CD14-positive monocyte (primary cell): ENCODE measurements at regions not wholly inside any gene's neighbourhood (a gene's known extent, or its start where the extent isn't known, plus 50 kb on each side); places are given as distances from the start of the nearest gene placed in this dataset.

Experiments
- DNase-seq, 3 donors: peaks; one replicate each; pipeline ENCODE4 v3.0.0-alpha.2; 2011 to 2022
- H2AFZ ChIP-seq: 2 replicates; pipeline ENCODE4 v1.6.0; 2012; ENCODE audit warnings: mild to moderate bottlenecking, low read depth, low read length, inconsistent platforms; ENCODE audit not compliant: insufficient read depth, poor library complexity, severe bottlenecking
- H3K27ac ChIP-seq, 2 donors: 1 replicate in 1 of 2; 2 replicates in 1 of 2; pipeline ENCODE4 v1.5.1; 2012 to 2013; ENCODE audit warnings: low read length in 2 of 2, control low read depth in 1 of 2, inconsistent platforms in 1 of 2, low read depth in 1 of 2, mild to moderate bottlenecking in 1 of 2
- H3K27me3 ChIP-seq, 2 donors: one replicate each; pipeline versions ENCODE4 v1.6.0 to v1.6.1; 2011 to 2013; ENCODE audit warnings: low read length in 2 of 2; ENCODE audit not compliant: control insufficient read depth in 2 of 2, insufficient read depth in 2 of 2
- H3K36me3 ChIP-seq, 2 donors: replicated peaks in 1 of 2; 1 replicate in 1 of 2; 2 replicates in 1 of 2; pipeline versions ENCODE4 v1.5.1 to v1.6.1; 2012 to 2013; ENCODE audit warnings: low read length in 2 of 2, control low read depth in 1 of 2, inconsistent platforms in 1 of 2, mild to moderate bottlenecking in 1 of 2; ENCODE audit not compliant: insufficient read depth in 2 of 2, control insufficient read depth in 1 of 2
- H3K4me1 ChIP-seq, 2 donors: 1 replicate in 1 of 2; 2 replicates in 1 of 2; pipeline versions ENCODE4 v1.5.1 to v1.6.1; 2012 to 2013; ENCODE audit warnings: low read length in 2 of 2, control low read depth in 1 of 2, inconsistent platforms in 1 of 2, mild to moderate bottlenecking in 1 of 2, moderate library complexity in 1 of 2; ENCODE audit not compliant: insufficient read depth in 2 of 2, control insufficient read depth in 1 of 2
- H3K4me2 ChIP-seq: replicated peaks from 2 replicates; pipeline ENCODE3; 2012; ENCODE audit warnings: low read length, moderate library complexity, mild to moderate bottlenecking; ENCODE audit not compliant: poor library complexity, severe bottlenecking; ENCODE audit errors: extremely low read depth
- H3K4me3 ChIP-seq, 3 experiments: fragments of 200-600 bp in 1 of 3; sonication (generic) in 1 of 3; replicated peaks in 1 of 3; 1 replicate in 2 of 3; 2 replicates in 1 of 3; pipeline ENCODE4 v1.5.1; 2011 to 2013; ENCODE audit warnings: low read length in 3 of 3, mild to moderate bottlenecking in 3 of 3, control low read depth in 2 of 3, low read depth in 2 of 3, inconsistent platforms in 1 of 3, moderate library complexity in 1 of 3
- H3K79me2 ChIP-seq: 2 replicates; pipeline ENCODE4 v1.6.0; 2012; ENCODE audit warnings: mild to moderate bottlenecking, control low read depth, inconsistent platforms, low read length, moderate library complexity; ENCODE audit not compliant: insufficient read depth
- H3K9ac ChIP-seq: 2 replicates; pipeline ENCODE4 v1.6.0; 2017; ENCODE audit warnings: low read length, mild to moderate bottlenecking; ENCODE audit not compliant: insufficient read depth, poor library complexity, severe bottlenecking
- H3K9me3 ChIP-seq, 2 donors: replicated peaks in 1 of 2; 1 replicate in 1 of 2; 2 replicates in 1 of 2; pipeline versions ENCODE4 v1.5.1 to v1.6.1; 2012 to 2013; ENCODE audit warnings: low read length in 2 of 2, control low read depth in 1 of 2; ENCODE audit not compliant: control insufficient read depth in 1 of 2, insufficient read depth in 1 of 2
- H4K20me1 ChIP-seq: 2 replicates; pipeline ENCODE4 v1.6.0; 2012; ENCODE audit warnings: mild to moderate bottlenecking, low read length, control low read depth, moderate library complexity; ENCODE audit not compliant: insufficient read depth
- H3K27ac Mint-ChIP-seq, 7 donors: one replicate each; pipeline ENCODE4 v1.8.0; 2020; ENCODE audit warnings: mild to moderate bottlenecking in 7 of 7, mixed read lengths in 7 of 7, moderate library complexity in 6 of 7, inconsistent platforms in 2 of 7
- H3K27me3 Mint-ChIP-seq, 3 donors: one replicate each; pipeline ENCODE4 v1.8.0; 2021 to 2022; ENCODE audit warnings: low read depth in 3 of 3, mild to moderate bottlenecking in 3 of 3, mixed read lengths in 3 of 3, moderate library complexity in 3 of 3, inconsistent platforms in 1 of 3
- H3K36me3 Mint-ChIP-seq, 2 donors: one replicate each; pipeline ENCODE4 v1.8.0; 2020; ENCODE audit warnings: mixed read lengths in 2 of 2, inconsistent platforms in 1 of 2, mild to moderate bottlenecking in 1 of 2
- H3K4me1 Mint-ChIP-seq: one replicate; pipeline ENCODE4 v1.8.0; 2020; ENCODE audit warnings: mild to moderate bottlenecking, mixed read lengths
- H3K4me3 Mint-ChIP-seq, 2 donors: one replicate each; pipeline ENCODE4 v1.8.0; 2020; ENCODE audit warnings: mild to moderate bottlenecking in 2 of 2, mixed read lengths in 2 of 2, moderate library complexity in 1 of 2
- H3K9me3 Mint-ChIP-seq, 7 donors: one replicate each; pipeline ENCODE4 v1.8.0; 2020 to 2022; ENCODE audit warnings: mixed read lengths in 7 of 7, mild to moderate bottlenecking in 6 of 7, moderate library complexity in 6 of 7, inconsistent platforms in 2 of 7
- CTCF ChIP-seq: fragments of 200-600 bp; IDR thresholded peaks from one replicate; pipeline ENCODE4 v1.8.0; 2022; ENCODE audit warnings: antibody characterized with exemption, mild to moderate bottlenecking
- WGBS: methylation state at CpG from one replicate; pipeline ENCODE4 v1.1.5; 2013; ENCODE audit warnings: missing lambda C conversion rate; ENCODE audit not compliant: insufficient coverage; 5-methylcytosine and 5-hydroxymethylcytosine counted together
- intact Hi-C, 2 donors: fragments of 100-400 bp; cut with micrococcal nuclease; formaldehyde crosslinking; loops; one replicate each; pipeline versions ENCODE4 v1.15.0 to v1.15.1; 2023

- H2AFZ ChIP-seq = peak overlapping the region; percentile 43
- H3K4me3 ChIP-seq = peak overlapping the region in 1 of 3 experiments; percentile 33
- TF ChIP-seq CTCF = no peak
- no peak overlapping the region for H3K9ac ChIP-seq
- Mint-ChIP-seq H3K4me3 (peak overlapping the region; percentile 55 to 84), H3K9me3 (no peaks in the 10 kb centered on the region), H3K36me3 (no peaks in the 10 kb centered on the region), H3K27ac (no peak overlapping the region), H3K27me3 (peaks cover 0 to 12% (median 4%) of the 10 kb centered on the region in 3 donors), H3K4me1 (peaks cover 12% of the 10 kb centered on the region)
- intact Hi-C loops = no loop called here
- no peak for DNase-seq
- 55% methylated on average over 2 of the region's 5 CpGs for WGBS
- H3K27me3 ChIP-seq = no peaks in the 10 kb centered on the region
- H3K27ac ChIP-seq = no peak overlapping the region
- H3K4me2 ChIP-seq = peak overlapping the region; percentile 40
- no peaks in the 10 kb centered on the region for H3K4me1 ChIP-seq
- no peaks in the 10 kb centered on the region for H3K9me3 ChIP-seq
- H3K79me2 ChIP-seq = no peaks in the 10 kb centered on the region
- H4K20me1 ChIP-seq = no peaks in the 10 kb centered on the region
- no peaks in the 10 kb centered on the region for H3K36me3 ChIP-seq
Observed at GRCh38 chr5:125200866-125201373, 454.5 kb upstream of the ZNF608 start.

GRCh38 chr5:125201446-125202052 is 455.1 kb upstream of the ZNF608 start:
- H3K4me3 ChIP-seq = no peak overlapping the region
- Mint-ChIP-seq H3K4me3 (peak overlapping the region in 1 of 2 donors; percentile 84), H3K9me3 (no peaks in the 10 kb centered on the region), H3K36me3 (no peaks in the 10 kb centered on the region), H3K27me3 (peaks cover 0 to 12% (median 1%) of the 10 kb centered on the region in 3 donors), H3K4me1 (peaks cover 12% of the 10 kb centered on the region), H3K27ac (no peak overlapping the region)
- no peak overlapping the region for H3K9ac ChIP-seq
- no peaks in the 10 kb centered on the region for H3K27me3 ChIP-seq
- no peaks in the 10 kb centered on the region for H3K36me3 ChIP-seq
- intact Hi-C loops = no loop called here
- DNase-seq = no peak
- H3K79me2 ChIP-seq = no peaks in the 10 kb centered on the region
- TF ChIP-seq CTCF = no peak
- no peaks in the 10 kb centered on the region for H3K9me3 ChIP-seq
- WGBS = 94% methylated on average over 3 of the region's 3 CpGs
- H3K4me2 ChIP-seq = no peak overlapping the region
- H3K4me1 ChIP-seq = no peaks in the 10 kb centered on the region
- no peak overlapping the region for H2AFZ ChIP-seq
- no peaks in the 10 kb centered on the region for H4K20me1 ChIP-seq
- H3K27ac ChIP-seq = no peak overlapping the region
